ENCODE measurements at regions not wholly inside any gene's neighbourhood (a gene's known extent, or its start where the extent isn't known, plus 50 kb on each side); places are given as distances from the start of the nearest gene placed in this dataset.

DNA sequence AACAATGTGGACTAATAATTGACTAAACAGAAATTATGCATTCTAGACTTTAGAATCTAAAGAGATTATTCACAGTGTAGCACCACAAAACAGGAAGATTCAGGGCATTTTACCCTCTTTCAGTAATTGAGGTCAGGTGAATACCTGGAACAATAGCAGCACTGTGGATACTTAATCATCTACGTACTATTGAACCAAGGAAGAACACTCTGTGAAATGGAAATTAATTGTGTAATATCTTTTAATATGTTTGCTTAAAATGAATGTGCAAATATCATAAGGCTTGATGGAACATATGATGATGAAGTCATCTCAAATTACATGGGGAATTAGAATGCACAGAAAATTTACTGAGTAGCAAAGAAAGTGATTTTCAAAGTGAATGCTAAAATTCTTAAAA lies 68.5 kb upstream of the MAP9 start:
- no peak for FAIRE-seq
- no peak overlapping the region for H3K9ac ChIP-seq (ENCODE audit: control insufficient read depth, extremely low read depth, insufficient read depth, low read length)
- no peak overlapping the region for H3K27ac ChIP-seq (ENCODE audit: control insufficient read depth, insufficient read depth, low read length)
- no peak overlapping the region for H3K4me2 ChIP-seq (ENCODE audit: control insufficient read depth, extremely low read depth, insufficient read depth, low read depth, low read length)
- dilution Hi-C loops (cut with MboI; ENCODE audit: extremely low pct_ligation_motif_present, low sequenced_read_pairs) = no loop called here
- H2AFZ ChIP-seq (ENCODE audit: control insufficient read depth, low read length) = no peak overlapping the region
- H3K27me3 ChIP-seq (ENCODE audit: control insufficient read depth, extremely low read depth, insufficient read depth, low read length) = no peaks in the 10 kb centered on the region
- H4K20me1 ChIP-seq (ENCODE audit: control insufficient read depth, extremely low read depth, insufficient read depth, low read length) = no peaks in the 10 kb centered on the region
- H3K4me1 ChIP-seq (ENCODE audit: control insufficient read depth, extremely low read depth, insufficient read depth, low read length) = no peaks in the 10 kb centered on the region
- H3K79me2 ChIP-seq (ENCODE audit: control insufficient read depth, insufficient read depth, low read length) = no peaks in the 10 kb centered on the region
- H3K4me3 ChIP-seq (ENCODE audit: control insufficient read depth in 2 of 3, extremely low read depth in 1 of 3, insufficient read depth in 2 of 3, low read depth in 1 of 3, low read length in 3 of 3) = no peak overlapping the region
- no peaks in the 10 kb centered on the region for H3K36me3 ChIP-seq (ENCODE audit: control insufficient read depth in 2 of 2, extremely low read depth in 1 of 2, insufficient read depth in 2 of 2, low read length in 2 of 2)
- no peaks in the 10 kb centered on the region for H3K9me3 ChIP-seq (ENCODE audit: control insufficient read depth, low read depth, low read length)
- no peak for DNase-seq (ENCODE audit: low read depth, low spot score)
- TF ChIP-seq EZH2 (IDR thresholded peaks at IDR 0.05; ENCODE audit: low read length) = no peak
- TF ChIP-seq, protein P1, sequence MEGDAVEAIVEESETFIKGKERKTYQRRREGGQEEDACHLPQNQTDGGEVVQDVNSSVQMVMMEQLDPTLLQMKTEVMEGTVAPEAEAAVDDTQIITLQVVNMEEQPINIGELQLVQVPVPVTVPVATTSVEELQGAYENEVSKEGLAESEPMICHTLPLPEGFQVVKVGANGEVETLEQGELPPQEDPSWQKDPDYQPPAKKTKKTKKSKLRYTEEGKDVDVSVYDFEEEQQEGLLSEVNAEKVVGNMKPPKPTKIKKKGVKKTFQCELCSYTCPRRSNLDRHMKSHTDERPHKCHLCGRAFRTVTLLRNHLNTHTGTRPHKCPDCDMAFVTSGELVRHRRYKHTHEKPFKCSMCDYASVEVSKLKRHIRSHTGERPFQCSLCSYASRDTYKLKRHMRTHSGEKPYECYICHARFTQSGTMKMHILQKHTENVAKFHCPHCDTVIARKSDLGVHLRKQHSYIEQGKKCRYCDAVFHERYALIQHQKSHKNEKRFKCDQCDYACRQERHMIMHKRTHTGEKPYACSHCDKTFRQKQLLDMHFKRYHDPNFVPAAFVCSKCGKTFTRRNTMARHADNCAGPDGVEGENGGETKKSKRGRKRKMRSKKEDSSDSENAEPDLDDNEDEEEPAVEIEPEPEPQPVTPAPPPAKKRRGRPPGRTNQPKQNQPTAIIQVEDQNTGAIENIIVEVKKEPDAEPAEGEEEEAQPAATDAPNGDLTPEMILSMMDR (optimal IDR thresholded peaks at IDR 0.05 in 1 of 3, IDR thresholded peaks at IDR 0.05 in 1 of 3, conservative IDR thresholded peaks at IDR 0.05 in 1 of 3; ENCODE audit: extremely low read depth in 1 of 3, insufficient read depth in 2 of 3, low read length in 3 of 3) = no peak
- no peaks in the 10 kb centered on the region for H3K9me1 ChIP-seq (ENCODE audit: control insufficient read depth, extremely low read depth, insufficient read depth, low read length)

DNA sequence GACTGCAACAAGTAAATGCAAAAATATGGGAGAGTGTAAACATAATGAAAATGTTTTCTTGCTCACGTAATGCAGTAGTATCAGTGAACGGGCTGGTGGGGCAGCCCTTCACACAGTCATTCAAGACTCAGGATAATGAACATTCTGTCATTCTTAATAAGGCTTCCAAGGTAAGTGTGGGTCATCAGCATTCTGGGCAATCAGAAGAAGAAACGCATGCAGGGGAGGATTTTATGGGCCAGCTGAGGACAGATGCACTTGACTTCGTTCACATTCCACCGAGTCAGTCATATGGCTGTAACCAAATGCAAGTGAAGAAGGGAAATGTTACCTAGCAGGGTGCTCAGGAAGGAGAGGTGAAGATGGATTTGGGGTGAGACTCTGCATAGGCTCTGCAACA lies 68.0 kb upstream of the MAP9 start:
- no peak for DNase-seq (ENCODE audit: low read depth, low spot score)
- no peaks in the 10 kb centered on the region for H3K9me1 ChIP-seq (ENCODE audit: control insufficient read depth, extremely low read depth, insufficient read depth, low read length)
- no peaks in the 10 kb centered on the region for H3K9me3 ChIP-seq (ENCODE audit: control insufficient read depth, low read depth, low read length)
- H3K4me1 ChIP-seq (ENCODE audit: control insufficient read depth, extremely low read depth, insufficient read depth, low read length) = no peaks in the 10 kb centered on the region
- H3K4me3 ChIP-seq (ENCODE audit: control insufficient read depth in 2 of 3, extremely low read depth in 1 of 3, insufficient read depth in 2 of 3, low read depth in 1 of 3, low read length in 3 of 3) = no peak overlapping the region
- no peaks in the 10 kb centered on the region for H3K79me2 ChIP-seq (ENCODE audit: control insufficient read depth, insufficient read depth, low read length)
- no peak for TF ChIP-seq EZH2 (IDR thresholded peaks at IDR 0.05; ENCODE audit: low read length)
- TF ChIP-seq, protein P1 (optimal IDR thresholded peaks at IDR 0.05 in 1 of 3, IDR thresholded peaks at IDR 0.05 in 1 of 3, conservative IDR thresholded peaks at IDR 0.05 in 1 of 3; ENCODE audit: extremely low read depth in 1 of 3, insufficient read depth in 2 of 3, low read length in 3 of 3) = no peak
- no peaks in the 10 kb centered on the region for H4K20me1 ChIP-seq (ENCODE audit: control insufficient read depth, extremely low read depth, insufficient read depth, low read length)
- no peak for FAIRE-seq
- H3K36me3 ChIP-seq (ENCODE audit: control insufficient read depth in 2 of 2, extremely low read depth in 1 of 2, insufficient read depth in 2 of 2, low read length in 2 of 2) = no peaks in the 10 kb centered on the region
- H3K27ac ChIP-seq (ENCODE audit: control insufficient read depth, insufficient read depth, low read length) = no peak overlapping the region
- dilution Hi-C loops (cut with MboI; ENCODE audit: extremely low pct_ligation_motif_present, low sequenced_read_pairs) = no loop called here
- H3K27me3 ChIP-seq (ENCODE audit: control insufficient read depth, extremely low read depth, insufficient read depth, low read length) = no peaks in the 10 kb centered on the region
- H3K4me2 ChIP-seq (ENCODE audit: control insufficient read depth, extremely low read depth, insufficient read depth, low read depth, low read length) = no peak overlapping the region
- no peak overlapping the region for H3K9ac ChIP-seq (ENCODE audit: control insufficient read depth, extremely low read depth, insufficient read depth, low read length)
- no peak overlapping the region for H2AFZ ChIP-seq (ENCODE audit: control insufficient read depth, low read length)
